Activated CD4-positive, alpha-beta T cell treated with anti-CD3 and anti-CD28 coated beads, Interleukin-10, Interleukin-2, amounts not matched to agents 100 ng/mL and 50 ng/mL, durations not matched to agents 16 hours and 8 hours (primary cell): ENCODE measurements at regions not wholly inside any gene's neighbourhood (a gene's known extent, or its start where the extent isn't known, plus 50 kb on each side); places are given as distances from the start of the nearest gene placed in this dataset.

ENCODE experiments used
- DNase-seq: peaks from one replicate; pipeline ENCODE4 v3.0.0-alpha.2; 2020

DNA sequence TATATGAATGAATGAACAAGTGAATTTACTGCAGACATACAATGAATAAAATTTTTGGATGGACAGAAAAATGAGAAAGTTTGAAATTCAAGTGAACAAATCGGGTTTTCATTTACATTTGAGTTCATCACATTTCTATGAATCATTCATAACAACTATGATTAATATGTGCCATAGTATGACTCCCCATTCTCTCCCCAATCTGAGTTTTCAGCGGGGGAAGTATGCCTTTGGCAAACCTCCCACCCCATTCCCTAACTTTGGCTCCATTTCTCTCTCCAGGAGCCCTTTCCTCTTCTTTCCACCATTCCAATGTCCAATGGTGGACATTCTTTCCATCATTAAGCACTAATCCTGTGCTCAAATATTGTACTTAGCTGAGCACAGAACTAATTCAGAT, 96.8 kb upstream of the LSM8 start:
- DNase-seq: no peak

DNA sequence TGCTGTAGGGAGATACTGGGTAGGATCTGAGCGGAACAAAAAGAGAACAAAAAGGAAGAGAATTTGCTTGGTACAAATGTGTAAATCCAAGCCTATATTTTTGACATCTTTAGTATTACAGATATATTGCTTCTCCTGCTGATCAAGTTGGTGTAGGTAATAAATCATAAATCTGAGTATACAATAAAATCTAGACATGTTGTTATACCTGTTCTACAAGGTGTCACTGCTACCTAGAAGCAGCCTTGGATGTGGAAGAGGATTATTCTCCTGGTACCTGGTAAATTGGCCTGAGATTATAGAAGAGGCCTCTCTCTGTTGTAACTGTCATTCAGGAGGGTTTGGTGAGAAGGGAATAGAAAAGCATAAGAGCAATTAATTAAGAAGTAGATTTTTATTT, 89.9 kb upstream of the LSM8 start:
- DNase-seq: no peak

GRCh38 chr7:118104812-118105441, 79.0 kb upstream of the LSM8 start:
- no peak for DNase-seq

DNA sequence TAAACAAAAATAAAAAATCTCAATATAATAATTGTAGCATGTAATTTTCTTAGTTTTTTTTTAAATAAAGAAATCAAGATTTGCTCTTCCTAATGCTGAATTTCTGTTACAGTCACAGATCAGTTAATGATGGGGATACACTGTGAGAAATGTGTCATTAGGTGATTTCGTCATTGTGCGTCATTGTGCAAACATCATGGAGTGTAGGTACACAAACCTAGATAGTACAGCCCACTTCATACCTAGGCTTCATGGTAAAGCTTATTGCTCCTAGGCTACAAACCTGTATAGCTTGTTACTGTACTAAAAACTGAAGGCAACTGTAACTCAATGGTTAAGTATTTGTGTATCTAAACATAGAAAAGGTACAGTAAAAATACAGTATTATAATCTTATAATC, 74.4 kb upstream of the LSM8 start:
- DNase-seq: no peak

DNA sequence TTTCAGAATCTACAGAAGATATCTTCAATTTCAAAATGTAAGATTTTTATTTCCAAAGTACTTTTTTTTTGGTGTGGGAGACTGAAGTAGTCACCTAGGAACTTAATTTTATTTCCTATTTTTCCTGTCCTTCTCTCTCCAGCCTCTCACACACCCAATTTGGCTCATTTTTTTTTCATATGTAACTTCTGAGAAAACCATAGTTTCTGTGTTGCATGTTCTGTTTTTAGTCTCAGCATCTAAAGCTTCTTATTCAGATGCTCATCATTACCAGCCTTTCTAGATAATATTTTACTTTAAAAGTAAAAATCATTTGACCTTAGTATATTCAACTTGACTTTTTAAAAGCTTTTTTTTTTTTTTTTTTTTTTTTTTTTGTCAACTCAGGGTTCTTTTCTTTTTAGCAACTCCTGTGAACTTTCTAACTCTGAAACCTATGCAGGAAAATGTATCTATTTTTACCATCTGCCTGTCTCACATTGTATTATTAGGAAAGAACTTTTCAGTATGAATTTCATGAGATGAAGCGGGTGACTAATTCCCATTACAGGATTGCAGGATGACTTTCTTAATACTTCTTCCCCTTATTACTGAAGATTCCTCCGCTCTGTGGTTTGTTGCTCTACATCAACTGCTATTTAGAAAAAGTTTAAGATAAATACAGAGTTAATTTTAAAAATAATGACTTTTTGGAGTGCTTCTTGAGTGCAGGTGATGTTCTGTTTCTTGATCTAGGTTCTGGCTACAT, 73.6 kb upstream of the LSM8 start:
- DNase-seq: no peak

DNA sequence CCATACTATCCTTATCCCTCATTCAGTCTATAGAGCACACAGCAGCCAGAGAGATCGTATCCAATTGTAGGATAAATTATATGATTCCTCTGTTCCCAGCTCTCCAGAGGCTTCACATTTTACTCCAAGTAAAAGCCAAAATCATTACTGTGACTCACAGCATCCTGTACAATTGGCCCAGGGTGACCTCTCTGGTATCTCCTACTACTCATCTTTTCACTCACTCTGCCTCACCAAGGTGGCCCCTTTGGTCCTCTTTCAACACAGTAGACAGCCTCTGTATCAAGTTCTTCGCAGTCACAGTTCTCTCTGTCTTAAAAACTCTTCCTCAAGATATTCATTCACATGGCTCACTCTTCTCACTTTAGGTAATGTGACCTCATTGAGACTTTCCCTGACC, 72.6 kb upstream of the LSM8 start:
- DNase-seq: no peak

DNA sequence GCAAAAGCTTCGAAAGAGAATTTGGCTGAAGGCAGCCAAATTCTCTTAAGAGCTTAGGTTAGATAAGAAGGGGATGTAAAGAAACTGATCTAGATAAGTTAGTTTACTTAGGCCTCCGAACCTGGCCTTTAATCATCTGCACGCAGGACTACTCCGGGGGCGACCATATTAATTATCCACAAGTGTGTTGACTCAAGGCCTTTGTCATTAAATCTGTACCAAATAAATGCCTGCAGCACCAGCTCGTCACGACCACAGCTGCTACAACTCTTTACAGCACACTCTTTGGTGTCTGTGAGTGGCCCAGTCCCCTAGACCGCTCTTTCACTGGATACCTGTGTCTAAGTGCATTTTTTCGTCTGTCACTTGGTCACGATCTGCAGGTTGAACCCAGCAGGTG, 69.8 kb upstream of the LSM8 start:
- DNase-seq: no peak

- no peak for DNase-seq
Observed at GRCh38 chr7:118129041-118129795, 54.7 kb upstream of the LSM8 start.

GRCh38 chr7:118132764-118133163, 51.2 kb upstream of the LSM8 start:
- no peak for DNase-seq
